Hepatocyte (in vitro differentiated cells): ENCODE measurements at regions not wholly inside any gene's neighbourhood (a gene's known extent, or its start where the extent isn't known, plus 50 kb on each side); places are given as distances from the start of the nearest gene placed in this dataset.

Experiments used
- DNase-seq: peaks from one replicate; pipeline ENCODE4 v3.0.0-alpha.2; 2016; ENCODE audit warnings: low spot score
- H2AFZ ChIP-seq: fragments of 200-600 bp; sonication (generic); 2 replicates; pipeline ENCODE4 v1.6.0; 2016; ENCODE audit warnings: antibody characterized with exemption, mild to moderate bottlenecking
- H3K27ac ChIP-seq: fragments of 200-600 bp; sonication (generic); 2 replicates; pipeline ENCODE4 v1.5.1; 2016; ENCODE audit warnings: mild to moderate bottlenecking
- H3K27me3 ChIP-seq: fragments of 200-600 bp; sonication (generic); 2 replicates; pipeline ENCODE4 v1.6.1; 2016
- H3K36me3 ChIP-seq: fragments of 200-600 bp; sonication (generic); replicated peaks from 2 replicates; pipeline ENCODE4 v1.5.1; 2016; ENCODE audit warnings: low read depth; ENCODE audit not compliant: insufficient read depth
- H3K4me1 ChIP-seq: fragments of 200-600 bp; sonication (generic); 2 replicates; pipeline ENCODE4 v1.5.1; 2016; ENCODE audit warnings: mild to moderate bottlenecking, moderate library complexity; ENCODE audit not compliant: insufficient read depth
- H3K4me2 ChIP-seq: fragments of 200-600 bp; sonication (generic); 2 replicates; pipeline ENCODE4 v1.6.0; 2016
- H3K4me3 ChIP-seq: fragments of 200-600 bp; sonication (generic); 2 replicates; pipeline ENCODE4 v1.5.1; 2016; ENCODE audit warnings: mild to moderate bottlenecking
- H3K79me2 ChIP-seq: fragments of 200-600 bp; sonication (generic); 2 replicates; pipeline ENCODE4 v1.6.0; 2017; ENCODE audit warnings: mild to moderate bottlenecking
- H3K9me2 ChIP-seq: fragments of 200-600 bp; sonication (generic); replicated peaks from 2 replicates; pipeline ENCODE4 v1.6.0; 2017; ENCODE audit warnings: mild to moderate bottlenecking; ENCODE audit not compliant: insufficient read depth
- H3K9me3 ChIP-seq: fragments of 200-600 bp; sonication (generic); 2 replicates; pipeline ENCODE4 v1.5.1; 2016; ENCODE audit warnings: low read depth, mild to moderate bottlenecking
- H4K20me1 ChIP-seq: fragments of 200-600 bp; sonication (generic); 2 replicates; pipeline ENCODE4 v1.6.0; 2016; ENCODE audit warnings: mild to moderate bottlenecking; ENCODE audit not compliant: insufficient read depth, poor library complexity, severe bottlenecking
- CTCF ChIP-seq: fragments of 200-600 bp; sonication (generic); IDR thresholded peaks from 2 replicates; pipeline ENCODE4 v1.5.1; 2016; ENCODE audit warnings: antibody characterized with exemption, mild to moderate bottlenecking; ENCODE audit not compliant: poor library complexity
- EZH2 ChIP-seq: fragments of 200-600 bp; sonication (generic); IDR thresholded peaks from 2 replicates; pipeline ENCODE4 v1.6.1; 2016; ENCODE audit warnings: antibody characterized with exemption, mild to moderate bottlenecking, borderline replicate concordance
- EZH2phosphoT487 ChIP-seq: fragments of 200-600 bp; sonication (generic); IDR thresholded peaks from one replicate; pipeline ENCODE4 v1.6.1; 2018; ENCODE audit warnings: antibody characterized with exemption, mild to moderate bottlenecking, low read depth, moderate library complexity; ENCODE audit not compliant: unreplicated experiment, severe bottlenecking
- WGBS: methylation state at CpG from one replicate; pipeline ENCODE4 v1.1.6; 2016; ENCODE audit warnings: low lambda C conversion rate; ENCODE audit errors: missing lambda C conversion rate; 5-methylcytosine and 5-hydroxymethylcytosine counted together

GRCh38 chr2:238741277-238741676 lies 106.6 kb upstream of the TWIST2 start:
- no peak overlapping the region for H3K27ac ChIP-seq
- no peak for DNase-seq
- H3K27me3 ChIP-seq = no peaks in the 10 kb centered on the region
- no peaks in the 10 kb centered on the region for H3K79me2 ChIP-seq
- TF ChIP-seq EZH2 = no peak
- no peak for TF ChIP-seq CTCF
- no peak for TF ChIP-seq EZH2phosphoT487
- no peaks in the 10 kb centered on the region for H3K36me3 ChIP-seq
- no peak overlapping the region for H2AFZ ChIP-seq
- WGBS = 90% methylated on average over 2 of the region's 2 CpGs
- no peak overlapping the region for H3K4me2 ChIP-seq
- no peak overlapping the region for H3K4me3 ChIP-seq
- H4K20me1 ChIP-seq = no peaks in the 10 kb centered on the region
- no peaks in the 10 kb centered on the region for H3K9me3 ChIP-seq
- no peaks in the 10 kb centered on the region for H3K4me1 ChIP-seq
- no peaks in the 10 kb centered on the region for H3K9me2 ChIP-seq

- DNase-seq = no peak
- H3K9me2 ChIP-seq = no peaks in the 10 kb centered on the region
- TF ChIP-seq EZH2 (no peak), EZH2phosphoT487 (no peak), CTCF (no peak)
- no peaks in the 10 kb centered on the region for H3K4me1 ChIP-seq
- H3K9me3 ChIP-seq = no peaks in the 10 kb centered on the region
- no peak overlapping the region for H2AFZ ChIP-seq
- H3K36me3 ChIP-seq = no peaks in the 10 kb centered on the region
- 84% methylated on average over 3 of the region's 3 CpGs for WGBS
- no peak overlapping the region for H3K4me2 ChIP-seq
- H4K20me1 ChIP-seq = no peaks in the 10 kb centered on the region
- no peak overlapping the region for H3K4me3 ChIP-seq
- H3K79me2 ChIP-seq = no peaks in the 10 kb centered on the region
- no peaks in the 10 kb centered on the region for H3K27me3 ChIP-seq
- H3K27ac ChIP-seq = no peak overlapping the region
Observed at GRCh38 chr2:238742066-238742465, 105.8 kb upstream of the TWIST2 start.

GRCh38 chr2:238742664-238743063 lies 105.2 kb upstream of the TWIST2 start:
- Histone ChIP-seq H3K27ac (no peak overlapping the region), H3K27me3 (no peaks in the 10 kb centered on the region), H3K4me2 (no peak overlapping the region), H2AFZ (no peak overlapping the region), H3K4me3 (no peak overlapping the region), H3K4me1 (no peaks in the 10 kb centered on the region), H3K9me3 (no peaks in the 10 kb centered on the region), H3K9me2 (no peaks in the 10 kb centered on the region), H3K36me3 (no peaks in the 10 kb centered on the region), H3K79me2 (no peaks in the 10 kb centered on the region), H4K20me1 (no peaks in the 10 kb centered on the region)
- DNase-seq = no peak
- TF ChIP-seq EZH2phosphoT487 (no peak), EZH2 (no peak), CTCF (no peak)
- 90% methylated on average over 8 of the region's 8 CpGs for WGBS
